Transverse colon (tissue), 3 donors: ENCODE measurements at regions not wholly inside any gene's neighbourhood (a gene's known extent, or its start where the extent isn't known, plus 50 kb on each side); places are given as distances from the start of the nearest gene placed in this dataset.

Experiments used
- POLR2A ChIP-seq: fragments of 450-650 bp; IDR thresholded peaks from one replicate; pipeline ENCODE4 v1.6.1; 2016; ENCODE audit warnings: antibody characterized with exemption, mild to moderate bottlenecking, moderate library complexity
- TF ChIP-seq, protein P1 (sequence below), 5 experiments: fragments of 200-600 bp in 3 of 5; fragments of 450-650 bp in 2 of 5; sonication (generic) in 3 of 5; IDR thresholded peaks; 1 replicate in 2 of 5; 2 replicates in 3 of 5; pipeline ENCODE4 v1.5.1; 2016 to 2017; ENCODE audit warnings: antibody characterized with exemption in 5 of 5, inconsistent platforms in 3 of 5, mild to moderate bottlenecking in 2 of 5, moderate library complexity in 1 of 5

DNA sequence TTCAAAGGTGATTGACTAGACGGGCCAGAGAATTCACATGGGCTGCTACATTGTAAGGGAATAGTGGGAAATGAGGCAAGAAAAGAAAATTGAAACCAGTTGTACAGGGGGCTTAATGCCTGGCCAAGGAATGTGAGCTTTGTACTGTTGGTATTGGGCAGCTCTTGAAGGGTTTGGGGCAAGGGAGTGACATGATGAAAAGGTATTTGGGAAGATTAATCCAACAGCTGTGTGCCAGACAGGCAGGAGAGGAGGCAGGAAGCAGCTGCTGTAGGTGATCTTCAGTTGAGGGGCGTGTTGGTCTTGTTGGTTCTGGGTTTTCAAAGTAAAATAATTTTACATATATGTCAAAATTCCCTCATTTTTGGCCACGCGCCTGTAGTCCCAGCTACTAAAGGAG lies 384.5 kb upstream of the TENM3 start:
- no peak for TF ChIP-seq POLR2A
- TF ChIP-seq, protein P1, sequence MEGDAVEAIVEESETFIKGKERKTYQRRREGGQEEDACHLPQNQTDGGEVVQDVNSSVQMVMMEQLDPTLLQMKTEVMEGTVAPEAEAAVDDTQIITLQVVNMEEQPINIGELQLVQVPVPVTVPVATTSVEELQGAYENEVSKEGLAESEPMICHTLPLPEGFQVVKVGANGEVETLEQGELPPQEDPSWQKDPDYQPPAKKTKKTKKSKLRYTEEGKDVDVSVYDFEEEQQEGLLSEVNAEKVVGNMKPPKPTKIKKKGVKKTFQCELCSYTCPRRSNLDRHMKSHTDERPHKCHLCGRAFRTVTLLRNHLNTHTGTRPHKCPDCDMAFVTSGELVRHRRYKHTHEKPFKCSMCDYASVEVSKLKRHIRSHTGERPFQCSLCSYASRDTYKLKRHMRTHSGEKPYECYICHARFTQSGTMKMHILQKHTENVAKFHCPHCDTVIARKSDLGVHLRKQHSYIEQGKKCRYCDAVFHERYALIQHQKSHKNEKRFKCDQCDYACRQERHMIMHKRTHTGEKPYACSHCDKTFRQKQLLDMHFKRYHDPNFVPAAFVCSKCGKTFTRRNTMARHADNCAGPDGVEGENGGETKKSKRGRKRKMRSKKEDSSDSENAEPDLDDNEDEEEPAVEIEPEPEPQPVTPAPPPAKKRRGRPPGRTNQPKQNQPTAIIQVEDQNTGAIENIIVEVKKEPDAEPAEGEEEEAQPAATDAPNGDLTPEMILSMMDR (IDR thresholded peaks at IDR 0.05) = no peak
